ENCODE measurements at regions not wholly inside any gene's neighbourhood (a gene's known extent, or its start where the extent isn't known, plus 50 kb on each side); places are given as distances from the start of the nearest gene placed in this dataset.

GRCh38 chr15:26365077-26365476, 407.8 kb downstream of the GABRB3 start:
- Histone ChIP-seq H3K4me1 (ENCODE audit: insufficient read depth) (no peaks in the 10 kb centered on the region), H4K20me1 (ENCODE audit: insufficient read depth, poor library complexity, severe bottlenecking) (no peaks in the 10 kb centered on the region), H3K27me3 (no peaks in the 10 kb centered on the region), H3K27ac (no peak overlapping the region), H3K9me3 (ENCODE audit: low read depth) (no peaks in the 10 kb centered on the region), H3K4me3 (no peak overlapping the region), H3K9me2 (replicated peaks; ENCODE audit: insufficient read depth) (no peaks in the 10 kb centered on the region), H3K36me3 (replicated peaks; ENCODE audit: insufficient read depth, low read depth) (no peaks in the 10 kb centered on the region), H2AFZ (no peak overlapping the region), H3K4me2 (no peak overlapping the region), H3K79me2 (no peaks in the 10 kb centered on the region)
- no peak for TF ChIP-seq CTCF (IDR thresholded peaks at IDR 0.05; ENCODE audit: poor library complexity)
- 80% methylated on average over 4 of the region's 4 CpGs for WGBS (ENCODE audit: low lambda C conversion rate, missing lambda C conversion rate)
- no peak for DNase-seq (ENCODE audit: low spot score)

DNA sequence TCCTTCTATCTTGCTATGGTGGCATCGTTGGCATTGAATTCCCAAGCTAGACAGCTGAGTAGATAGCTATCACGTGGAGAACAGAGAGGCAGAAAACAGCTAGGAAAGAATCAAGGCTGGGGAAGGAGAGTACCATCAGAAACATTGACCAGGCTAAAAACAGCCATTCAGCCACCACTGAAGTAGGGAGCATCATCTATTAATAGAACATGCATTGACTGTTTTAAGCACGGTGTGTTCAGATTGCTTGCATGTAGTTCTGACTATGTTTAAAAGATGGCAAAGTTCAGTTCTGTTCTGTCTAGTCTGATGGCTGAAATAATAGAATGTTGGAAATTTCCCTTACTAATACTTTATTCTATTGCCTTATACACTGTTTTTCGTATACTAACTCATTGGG, 413.0 kb downstream of the GABRB3 start:
- no peaks in the 10 kb centered on the region for H3K9me2 ChIP-seq (replicated peaks; ENCODE audit: insufficient read depth)
- H3K4me3 ChIP-seq, result no peak overlapping the region
- H3K9me3 ChIP-seq (ENCODE audit: low read depth), result no peaks in the 10 kb centered on the region
- H3K27ac ChIP-seq, result no peak overlapping the region
- WGBS (ENCODE audit: low lambda C conversion rate, missing lambda C conversion rate), result 81% methylated on average over 4 of the region's 4 CpGs
- no peaks in the 10 kb centered on the region for H4K20me1 ChIP-seq (ENCODE audit: insufficient read depth, poor library complexity, severe bottlenecking)
- H3K79me2 ChIP-seq, result no peaks in the 10 kb centered on the region
- no peaks in the 10 kb centered on the region for H3K36me3 ChIP-seq (replicated peaks; ENCODE audit: insufficient read depth, low read depth)
- no peak for TF ChIP-seq CTCF (IDR thresholded peaks at IDR 0.05; ENCODE audit: poor library complexity)
- TF ChIP-seq EZH2 (IDR thresholded peaks at IDR 0.05; ENCODE audit: borderline replicate concordance), result no peak
- TF ChIP-seq EZH2phosphoT487 (IDR thresholded peaks at IDR 0.05; ENCODE audit: low read depth, severe bottlenecking, unreplicated experiment), result no peak
- no peak for DNase-seq (ENCODE audit: low spot score)
- no peaks in the 10 kb centered on the region for H3K27me3 ChIP-seq
- no peak overlapping the region for H2AFZ ChIP-seq
- H3K4me2 ChIP-seq, result no peak overlapping the region
- H3K4me1 ChIP-seq (ENCODE audit: insufficient read depth), result no peaks in the 10 kb centered on the region

- Histone ChIP-seq H3K4me3 (no peak overlapping the region), H3K27me3 (no peaks in the 10 kb centered on the region), H3K9me2 (replicated peaks; ENCODE audit: insufficient read depth) (no peaks in the 10 kb centered on the region), H3K4me1 (ENCODE audit: insufficient read depth) (no peaks in the 10 kb centered on the region), H3K9me3 (ENCODE audit: low read depth) (no peaks in the 10 kb centered on the region), H3K27ac (no peak overlapping the region), H3K79me2 (no peaks in the 10 kb centered on the region), H3K36me3 (replicated peaks; ENCODE audit: insufficient read depth, low read depth) (no peaks in the 10 kb centered on the region), H4K20me1 (ENCODE audit: insufficient read depth, poor library complexity, severe bottlenecking) (no peaks in the 10 kb centered on the region), H2AFZ (no peak overlapping the region), H3K4me2 (no peak overlapping the region)
- TF ChIP-seq CTCF (IDR thresholded peaks at IDR 0.05; ENCODE audit: poor library complexity), result no peak
- no peak for TF ChIP-seq EZH2 (IDR thresholded peaks at IDR 0.05; ENCODE audit: borderline replicate concordance)
- TF ChIP-seq EZH2phosphoT487 (IDR thresholded peaks at IDR 0.05; ENCODE audit: low read depth, severe bottlenecking, unreplicated experiment), result no peak
- 74% methylated on average over 3 of the region's 3 CpGs for WGBS (ENCODE audit: low lambda C conversion rate, missing lambda C conversion rate)
- DNase-seq (ENCODE audit: low spot score), result no peak
Measured at GRCh38 chr15:26358708-26359107, 414.2 kb downstream of the GABRB3 start.

DNA sequence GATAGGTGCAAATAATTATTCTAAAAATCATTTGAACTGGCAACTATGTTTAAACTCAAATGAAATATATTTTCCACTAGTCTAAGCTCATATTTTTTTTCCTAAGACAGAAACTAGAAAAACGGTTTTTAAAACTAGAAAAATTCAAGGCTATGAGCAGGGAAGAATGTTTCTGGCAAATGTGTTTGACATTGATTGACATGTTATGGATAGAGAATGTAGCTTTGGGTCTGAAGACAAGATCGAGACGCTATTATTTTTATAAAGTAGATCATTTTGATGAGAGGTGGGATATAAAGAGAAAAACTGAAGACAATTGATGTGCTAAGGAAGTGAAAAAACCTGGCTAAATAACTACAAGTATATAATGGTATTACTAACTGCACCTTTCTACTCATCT, 415.2 kb downstream of the GABRB3 start:
- no peaks in the 10 kb centered on the region for H3K36me3 ChIP-seq (replicated peaks; ENCODE audit: insufficient read depth, low read depth)
- no peak overlapping the region for H3K4me3 ChIP-seq
- no peak overlapping the region for H2AFZ ChIP-seq
- H3K27me3 ChIP-seq, result no peaks in the 10 kb centered on the region
- H3K79me2 ChIP-seq, result no peaks in the 10 kb centered on the region
- H3K4me1 ChIP-seq (ENCODE audit: insufficient read depth), result no peaks in the 10 kb centered on the region
- H3K9me2 ChIP-seq (replicated peaks; ENCODE audit: insufficient read depth), result no peaks in the 10 kb centered on the region
- no peak overlapping the region for H3K4me2 ChIP-seq
- no peak for DNase-seq (ENCODE audit: low spot score)
- H4K20me1 ChIP-seq (ENCODE audit: insufficient read depth, poor library complexity, severe bottlenecking), result no peaks in the 10 kb centered on the region
- 81% methylated on average over 3 of the region's 3 CpGs for WGBS (ENCODE audit: low lambda C conversion rate, missing lambda C conversion rate)
- no peak for TF ChIP-seq CTCF (IDR thresholded peaks at IDR 0.05; ENCODE audit: poor library complexity)
- TF ChIP-seq EZH2 (IDR thresholded peaks at IDR 0.05; ENCODE audit: borderline replicate concordance), result no peak
- no peak for TF ChIP-seq EZH2phosphoT487 (IDR thresholded peaks at IDR 0.05; ENCODE audit: low read depth, severe bottlenecking, unreplicated experiment)
- H3K9me3 ChIP-seq (ENCODE audit: low read depth), result no peaks in the 10 kb centered on the region
- H3K27ac ChIP-seq, result no peak overlapping the region

Measured in hepatocyte (in vitro differentiated cells).